ENCODE measurements at regions not wholly inside any gene's neighbourhood (a gene's known extent, or its start where the extent isn't known, plus 50 kb on each side); places are given as distances from the start of the nearest gene placed in this dataset.

- no peak for DNase-seq
Observed at GRCh38 chr10:78831461-78831860, 237.3 kb upstream of the ZMIZ1 start.

- DNase-seq, result no peak
Observed at GRCh38 chr10:78832281-78832680, 236.5 kb upstream of the ZMIZ1 start.

- no peak for DNase-seq
Observed at GRCh38 chr10:78838141-78838657, 230.6 kb upstream of the ZMIZ1 start.

- no peak for DNase-seq
Observed at GRCh38 chr10:78843495-78843894, 225.3 kb upstream of the ZMIZ1 start.

- no peak for DNase-seq
Observed at GRCh38 chr10:78844960-78845607, 223.7 kb upstream of the ZMIZ1 start.

GRCh38 chr10:78846071-78846470 lies 222.7 kb upstream of the ZMIZ1 start:
- DNase-seq, result no peak

GRCh38 chr10:78846760-78847159 lies 222.0 kb upstream of the ZMIZ1 start:
- DNase-seq, result peak in 11 of 14 donors; percentile 16 to 54 (median 51)

GRCh38 chr10:78847485-78847884 lies 221.3 kb upstream of the ZMIZ1 start:
- no peak for DNase-seq

- no peak for DNase-seq
Observed at GRCh38 chr10:78849115-78849514, 219.7 kb upstream of the ZMIZ1 start.

- no peak for DNase-seq
Observed at GRCh38 chr10:78849731-78850130, 219.0 kb upstream of the ZMIZ1 start.

- peak in 1 of 14 donors; percentile 45 for DNase-seq
Observed at GRCh38 chr10:78850644-78851435, 217.9 kb upstream of the ZMIZ1 start.

- DNase-seq, result peak in 1 of 14 donors; percentile 46
Observed at GRCh38 chr10:78851647-78852046, 217.1 kb upstream of the ZMIZ1 start.

- no peak for DNase-seq
Observed at GRCh38 chr10:78852466-78853240, 216.1 kb upstream of the ZMIZ1 start.

GRCh38 chr10:78853864-78854263 lies 214.9 kb upstream of the ZMIZ1 start:
- DNase-seq, result no peak

GRCh38 chr10:78856421-78856820 lies 212.3 kb upstream of the ZMIZ1 start:
- peak in 11 of 14 donors; percentile 42 to 79 (median 74) for DNase-seq

GRCh38 chr10:78857193-78857592 lies 211.6 kb upstream of the ZMIZ1 start:
- no peak for DNase-seq

GRCh38 chr10:78859266-78859665 lies 209.5 kb upstream of the ZMIZ1 start:
- no peak for DNase-seq

- no peak for DNase-seq
Observed at GRCh38 chr10:78859769-78860168, 209.0 kb upstream of the ZMIZ1 start.

- DNase-seq, result no peak
Observed at GRCh38 chr10:78860260-78860914, 208.4 kb upstream of the ZMIZ1 start.

GRCh38 chr10:78861529-78862327 lies 207.0 kb upstream of the ZMIZ1 start:
- DNase-seq, result no peak

GRCh38 chr10:78862328-78862640 lies 206.5 kb upstream of the ZMIZ1 start:
- no peak for DNase-seq
